C1 segment of cervical spinal cord (tissue), 14 donors: ENCODE measurements at regions not wholly inside any gene's neighbourhood (a gene's known extent, or its start where the extent isn't known, plus 50 kb on each side); places are given as distances from the start of the nearest gene placed in this dataset.

ENCODE experiments used
- DNase-seq, 14 donors: peaks; one replicate each; lab custom pipeline; 2025; lab: John Stamatoyannopoulos, UW

DNA sequence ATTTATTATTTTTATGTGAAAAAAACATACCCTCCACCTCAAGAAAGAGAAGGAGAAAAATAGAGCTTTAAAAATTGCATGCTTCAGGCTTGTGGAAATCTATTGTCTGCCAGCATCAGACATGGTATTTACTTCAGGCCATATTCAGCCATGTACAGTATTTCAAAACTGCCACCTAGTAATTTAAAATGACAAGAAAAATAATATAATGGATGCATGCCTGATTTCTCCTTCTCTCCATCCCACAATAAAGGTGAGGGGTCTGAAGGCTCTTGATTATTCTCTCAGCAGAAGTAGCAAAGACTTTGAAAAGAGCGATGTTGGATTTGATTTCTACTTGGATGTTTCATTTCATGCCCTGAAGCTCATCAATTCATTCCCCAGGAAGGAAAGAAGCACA lies 250.7 kb downstream of the TBC1D4 start:
- DNase-seq: no peak

GRCh38 chr13:75226733-75227435 lies 255.1 kb downstream of the TBC1D4 start:
- no peak for DNase-seq

GRCh38 chr13:75226092-75226491 lies 255.9 kb downstream of the TBC1D4 start:
- DNase-seq: no peak

GRCh38 chr13:75225288-75226032 lies 256.5 kb downstream of the TBC1D4 start:
- DNase-seq: no peak

DNA sequence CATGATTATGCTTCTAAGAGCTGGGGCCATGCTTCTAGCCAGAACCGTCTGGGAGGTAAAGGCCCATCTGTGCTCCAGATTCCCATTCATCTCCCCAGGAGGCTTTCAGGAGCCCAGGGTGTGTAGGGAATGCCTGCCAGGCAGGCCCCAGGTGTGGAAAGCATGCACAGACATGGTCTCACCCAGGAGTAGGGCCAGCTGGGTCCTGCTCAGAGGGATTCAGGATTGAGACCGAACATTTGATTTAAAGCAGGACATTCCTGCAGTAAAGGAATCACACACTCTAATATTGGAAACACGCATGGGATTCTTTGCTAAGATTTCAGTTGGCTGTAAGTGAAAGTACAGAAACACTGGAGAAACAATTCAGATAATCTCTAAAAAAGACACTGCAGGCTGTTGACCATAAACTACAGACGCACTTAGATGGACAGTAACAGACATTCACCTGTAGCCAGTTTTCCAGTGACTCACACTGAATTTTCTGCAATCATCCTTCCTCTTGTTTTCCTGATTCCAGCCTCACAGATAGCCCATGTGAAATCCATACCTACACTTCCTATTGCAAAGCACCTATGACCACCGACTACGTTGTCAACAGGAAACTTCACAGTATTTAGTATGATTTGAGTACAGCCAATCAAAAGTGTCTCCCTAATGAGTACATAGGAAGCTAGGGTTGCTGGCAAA lies 257.8 kb downstream of the TBC1D4 start:
- DNase-seq: no peak

- no peak for DNase-seq
These were observed 259.9 kb downstream of the TBC1D4 start for GRCh38 chr13:75222031-75222430.

- DNase-seq: no peak
These were observed 261.1 kb downstream of the TBC1D4 start for GRCh38 chr13:75220861-75221260.

DNA sequence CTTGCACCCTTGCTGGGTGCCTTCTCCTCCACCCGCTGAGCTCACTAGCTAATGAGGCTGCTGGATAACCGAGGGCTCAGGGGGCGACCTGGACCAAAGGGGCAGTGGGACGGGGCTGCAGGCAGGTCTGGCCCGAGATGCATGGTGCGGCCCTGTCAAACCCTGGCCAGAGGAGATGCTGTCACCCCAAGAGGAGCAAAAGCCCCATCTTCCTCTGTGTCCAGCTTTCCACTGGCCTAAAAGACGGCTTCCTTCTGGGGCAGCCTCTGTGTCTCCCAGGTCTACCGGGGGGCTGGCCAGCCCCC lies 261.8 kb downstream of the TBC1D4 start:
- no peak for DNase-seq

DNA sequence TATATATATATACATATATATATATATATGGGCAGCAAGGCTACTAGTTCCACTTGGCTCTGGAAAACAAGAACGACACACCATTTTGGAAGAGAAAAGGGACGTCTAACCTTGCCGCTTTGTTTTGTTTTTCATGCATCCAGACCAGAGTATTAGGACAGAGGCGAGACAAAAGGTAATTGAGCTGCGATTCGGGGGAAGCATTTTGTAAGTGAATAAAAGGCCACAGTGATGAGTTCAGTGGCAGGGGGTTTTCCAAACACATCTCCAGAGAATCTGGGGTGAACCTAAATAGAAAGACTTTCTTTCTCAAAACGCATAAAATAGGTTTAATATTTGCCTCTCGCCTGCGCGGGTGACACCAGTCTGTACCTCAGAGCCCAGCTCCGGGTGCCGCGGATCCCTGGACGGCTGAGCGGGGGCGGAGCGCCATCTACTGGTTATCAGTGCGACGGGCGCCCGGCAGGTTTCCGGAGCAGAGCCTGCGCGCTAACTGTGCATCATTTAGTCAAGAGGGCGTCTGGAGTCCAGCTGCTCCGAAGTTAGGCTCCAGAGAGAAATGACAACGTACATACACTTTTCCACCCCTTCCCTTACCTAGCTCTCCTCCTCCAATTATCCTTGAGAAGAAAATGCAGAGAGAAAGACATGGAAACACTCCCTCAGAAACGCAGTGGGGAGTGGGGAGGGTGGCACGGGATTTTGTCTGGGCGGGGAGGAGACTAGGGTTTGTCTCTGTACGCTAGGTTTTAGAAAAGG lies 262.3 kb downstream of the TBC1D4 start:
- DNase-seq: peak; percentile 9 to 86 (median 56)

GRCh38 chr13:75217949-75218348 lies 264.0 kb downstream of the TBC1D4 start:
- peak in 2 of 14 donors; percentile 5 to 12 for DNase-seq

DNA sequence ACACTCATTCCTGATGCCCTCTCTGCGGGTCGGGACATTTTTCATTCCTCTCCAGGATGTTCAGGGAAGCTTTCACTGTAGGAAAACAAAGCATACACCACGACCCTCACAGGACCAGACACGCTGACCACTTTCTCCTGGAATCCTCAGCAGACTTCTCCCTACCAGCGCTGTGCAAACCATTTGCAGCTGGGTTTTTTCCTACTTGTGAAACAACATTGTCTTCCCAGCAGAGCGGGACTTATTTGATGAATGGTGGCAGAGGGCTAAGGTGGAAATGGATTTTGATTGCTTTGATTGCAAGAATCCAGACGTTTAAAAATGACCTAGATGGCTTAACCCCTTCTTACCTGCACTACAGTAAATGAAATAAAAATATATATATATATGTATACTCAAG lies 265.9 kb downstream of the TBC1D4 start:
- DNase-seq: no peak

GRCh38 chr13:75214846-75215245 lies 267.1 kb downstream of the TBC1D4 start:
- DNase-seq: no peak

DNA sequence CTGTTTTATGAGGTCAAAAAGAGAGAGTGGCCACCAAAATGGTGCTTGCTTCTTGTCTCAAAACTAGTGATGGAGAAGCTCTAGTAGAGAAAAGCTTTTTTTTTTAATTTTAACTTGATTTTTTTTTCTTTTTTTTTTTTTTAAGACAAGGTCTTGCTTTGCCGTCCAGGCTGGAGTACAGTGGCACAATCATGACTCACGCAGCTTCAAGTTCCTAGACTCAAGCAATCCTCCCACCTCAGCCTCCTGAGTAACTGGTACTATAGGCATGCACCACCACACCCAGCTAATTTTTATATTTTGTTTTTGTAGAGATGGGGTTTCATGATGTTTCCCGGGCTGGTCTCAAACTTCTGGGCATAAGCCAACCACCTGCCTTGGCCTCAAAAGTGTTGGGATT lies 279.0 kb downstream of the TBC1D4 start:
- no peak for DNase-seq

DNA sequence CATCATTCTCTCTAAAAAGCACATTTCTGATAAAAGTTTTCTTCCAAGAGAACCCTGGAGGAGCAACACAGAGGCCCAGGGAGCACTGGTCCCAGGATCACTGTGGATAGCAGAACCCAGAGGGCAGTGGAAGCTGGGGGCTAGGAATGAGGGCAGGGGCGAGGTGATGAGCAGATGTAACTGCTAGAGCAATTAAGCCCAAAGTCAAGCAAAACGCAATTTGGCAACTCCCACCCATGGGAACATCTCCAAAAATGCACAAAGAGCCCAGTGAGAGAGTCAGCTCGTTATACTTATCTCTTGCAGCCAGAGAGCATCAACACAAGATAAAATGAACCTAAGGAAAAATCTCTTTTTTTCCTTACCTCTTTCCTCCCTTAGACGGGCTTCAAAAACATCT lies 284.2 kb downstream of the TBC1D4 start:
- peak in 1 of 14 donors; percentile 15 for DNase-seq

DNA sequence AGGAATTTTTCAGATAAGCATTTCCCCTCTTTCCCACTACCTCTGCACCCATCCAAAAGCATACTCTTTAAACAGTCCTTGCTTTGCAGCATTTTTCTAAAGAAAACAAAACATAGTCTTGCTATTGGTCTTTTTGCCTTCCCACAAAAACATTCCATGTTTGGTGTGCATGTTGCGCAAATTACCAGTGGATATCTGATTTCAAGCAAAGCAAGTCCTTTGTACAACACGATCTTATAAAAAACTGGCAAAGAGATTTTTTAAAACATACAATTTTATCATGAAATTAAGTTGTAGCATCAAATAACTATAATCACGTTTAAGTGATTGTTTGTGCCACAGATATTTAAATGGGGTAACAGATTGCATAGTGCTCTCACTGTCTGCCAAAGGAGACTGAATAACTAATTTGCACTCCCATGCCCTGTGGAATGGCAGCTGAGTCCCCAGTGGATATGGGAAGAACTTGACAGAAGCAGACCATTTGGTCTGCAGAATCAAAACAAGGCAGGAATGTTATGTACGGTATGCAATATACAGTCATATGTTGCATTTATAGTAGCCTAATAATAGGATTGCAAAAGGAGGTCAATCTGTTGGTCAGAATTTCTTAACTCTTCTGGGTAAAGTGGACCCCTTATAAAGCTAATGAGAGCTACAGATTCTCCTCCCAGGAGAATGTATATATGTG lies 285.7 kb downstream of the TBC1D4 start:
- peak in 1 of 14 donors; percentile 4 for DNase-seq

DNA sequence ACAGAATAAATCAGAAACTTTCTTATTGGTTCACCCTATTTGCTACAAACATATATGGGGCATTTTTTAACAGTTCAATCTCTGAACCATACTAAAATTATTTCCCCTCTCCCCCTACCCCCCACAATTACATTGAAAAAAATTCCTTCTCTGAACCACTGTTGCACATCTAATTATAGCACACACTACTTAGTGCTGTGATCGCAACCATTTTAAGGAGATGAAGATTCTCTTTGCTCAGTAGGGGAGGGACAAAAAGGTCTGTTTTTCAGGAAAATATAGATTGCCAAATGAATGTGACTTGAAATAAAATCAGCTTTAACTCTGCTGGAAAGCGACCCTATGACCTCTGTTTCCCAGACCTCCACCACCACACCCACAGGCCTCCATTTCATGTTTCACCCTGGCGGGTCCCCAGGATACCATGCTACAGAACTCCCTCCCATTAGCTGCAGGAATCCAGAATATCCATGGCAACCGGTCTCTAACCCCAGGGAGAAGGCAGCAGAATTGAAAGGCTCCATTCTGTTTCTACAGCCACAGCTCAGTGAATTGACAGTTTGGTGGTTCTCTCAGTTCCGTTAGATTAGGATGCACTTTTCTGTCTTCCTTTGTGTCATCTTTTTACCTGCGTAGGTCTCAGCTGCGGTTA lies 286.3 kb downstream of the TBC1D4 start:
- peak in 6 of 14 donors; percentile 3 to 36 (median 10) for DNase-seq

- DNase-seq: peak in 2 of 14 donors; percentile 5 to 10
These were observed 287.1 kb downstream of the TBC1D4 start for GRCh38 chr13:75194717-75195462.

- DNase-seq: no peak
These were observed 295.6 kb downstream of the TBC1D4 start for GRCh38 chr13:75186379-75186778.

GRCh38 chr13:75181906-75182305 lies 300.1 kb downstream of the TBC1D4 start:
- no peak for DNase-seq

- no peak for DNase-seq
These were observed 301.0 kb downstream of the TBC1D4 start for GRCh38 chr13:75180805-75181455.
